SK-N-SH treated with all-trans-retinoic acid at 6 μM for 48 hours (cell line): ENCODE measurements at regions not wholly inside any gene's neighbourhood (a gene's known extent, or its start where the extent isn't known, plus 50 kb on each side); places are given as distances from the start of the nearest gene placed in this dataset.

ENCODE experiments used
- ATAC-seq: fragments of 200-7000 bp; cut with Tn5 transposase; 3 replicates; pipeline ENCODE4 v1.9.1; 2020; ENCODE audit warnings: mild to moderate bottlenecking, moderate library complexity
- BACH2 ChIP-seq: fragments of 250-450 bp; sonication (Bioruptor Pico); IDR thresholded peaks from 2 replicates; pipeline ENCODE4 v1.9.0; 2021; ENCODE audit warnings: mild to moderate bottlenecking, borderline replicate concordance
- CSDC2 ChIP-seq: fragments of 250-450 bp; sonication (Bioruptor Pico); IDR thresholded peaks from 2 replicates; pipeline ENCODE4 v1.5.0; 2020; ENCODE audit warnings: mild to moderate bottlenecking, moderate library complexity
- ESRRG ChIP-seq: fragments of 250-450 bp; sonication (Bioruptor Pico); IDR thresholded peaks from 2 replicates; pipeline ENCODE4 v1.6.1; 2021; ENCODE audit warnings: mild to moderate bottlenecking
- GLIS3 ChIP-seq: fragments of 250-450 bp; sonication (Bioruptor Pico); IDR thresholded peaks from 2 replicates; pipeline ENCODE4 v1.5.0; 2020; ENCODE audit warnings: mild to moderate bottlenecking, moderate library complexity
- ISL1 ChIP-seq: fragments of 250-450 bp; sonication (Bioruptor Pico); IDR thresholded peaks from 2 replicates; pipeline ENCODE4 v2.1.2; 2022; ENCODE audit warnings: mild to moderate bottlenecking, moderate library complexity
- OSR1 ChIP-seq: fragments of 250-450 bp; sonication (Bioruptor Pico); IDR thresholded peaks from 2 replicates; pipeline ENCODE4 v1.8.0; 2022; ENCODE audit warnings: moderate library complexity, mild to moderate bottlenecking, inconsistent platforms
- PPARA ChIP-seq: fragments of 250-450 bp; sonication (Bioruptor Pico); IDR thresholded peaks from 2 replicates; pipeline ENCODE4 v1.5.0; 2020; ENCODE audit warnings: mild to moderate bottlenecking, borderline replicate concordance
- RARB ChIP-seq: fragments of 250-450 bp; sonication (Bioruptor Pico); IDR thresholded peaks from 2 replicates; pipeline ENCODE4 v1.8.0; 2021; ENCODE audit warnings: mild to moderate bottlenecking, moderate library complexity
- SNAI2 ChIP-seq: fragments of 250-450 bp; sonication (Bioruptor Pico); IDR thresholded peaks from 2 replicates; pipeline ENCODE4 v1.5.0; 2020; ENCODE audit warnings: mild to moderate bottlenecking, moderate library complexity
- TCF4 ChIP-seq: fragments of 250-450 bp; sonication (Bioruptor Pico); IDR thresholded peaks from 2 replicates; pipeline ENCODE4 v1.8.0; 2021; ENCODE audit warnings: mild to moderate bottlenecking, moderate library complexity, borderline replicate concordance
- ZC3H10 ChIP-seq: fragments of 250-450 bp; sonication (Bioruptor Pico); IDR thresholded peaks from 2 replicates; pipeline ENCODE4 v1.5.1; 2021; ENCODE audit warnings: mild to moderate bottlenecking, moderate library complexity
- ZFP3 ChIP-seq: fragments of 250-450 bp; sonication (Bioruptor Pico); IDR thresholded peaks from 2 replicates; pipeline ENCODE4 v1.5.0; 2020; ENCODE audit warnings: mild to moderate bottlenecking, moderate library complexity
- ZFP30 ChIP-seq: fragments of 450-650 bp; formaldehyde crosslinking; IDR thresholded peaks from 2 replicates; pipeline ENCODE4 v1.5.0; 2022; ENCODE audit warnings: mild to moderate bottlenecking, moderate library complexity
- ZNF8 ChIP-seq: fragments of 450-650 bp; formaldehyde crosslinking; IDR thresholded peaks from 2 replicates; pipeline ENCODE4 v1.5.0; 2020; ENCODE audit warnings: mild to moderate bottlenecking, moderate library complexity
- TF ChIP-seq, protein P1 (sequence below): fragments of 250-450 bp; sonication (Bioruptor Pico); IDR thresholded peaks from 2 replicates; pipeline ENCODE4 v1.8.0; 2020; ENCODE audit warnings: mild to moderate bottlenecking, moderate library complexity, borderline replicate concordance
- TF ChIP-seq, protein P2 (sequence below): fragments of 250-450 bp; sonication (Bioruptor Pico); IDR thresholded peaks from 2 replicates; pipeline ENCODE4 v1.5.0; 2020; ENCODE audit warnings: mild to moderate bottlenecking, moderate library complexity
- TF ChIP-seq, protein P3 (sequence below): fragments of 250-450 bp; sonication (Bioruptor Pico); IDR thresholded peaks from 2 replicates; pipeline ENCODE4 v1.5.1; 2020; ENCODE audit warnings: low read depth, mild to moderate bottlenecking, moderate library complexity
- TF ChIP-seq, protein P4 (sequence below): fragments of 250-450 bp; sonication (Bioruptor Pico); IDR thresholded peaks from 2 replicates; pipeline ENCODE4 v1.8.0; 2021; ENCODE audit warnings: low read depth, mild to moderate bottlenecking, moderate library complexity, borderline replicate concordance
- TF ChIP-seq, protein P5 (sequence below): fragments of 250-450 bp; sonication (Bioruptor Pico); IDR thresholded peaks from 2 replicates; pipeline ENCODE4 v1.5.1; 2021; ENCODE audit warnings: mild to moderate bottlenecking, moderate library complexity

DNA sequence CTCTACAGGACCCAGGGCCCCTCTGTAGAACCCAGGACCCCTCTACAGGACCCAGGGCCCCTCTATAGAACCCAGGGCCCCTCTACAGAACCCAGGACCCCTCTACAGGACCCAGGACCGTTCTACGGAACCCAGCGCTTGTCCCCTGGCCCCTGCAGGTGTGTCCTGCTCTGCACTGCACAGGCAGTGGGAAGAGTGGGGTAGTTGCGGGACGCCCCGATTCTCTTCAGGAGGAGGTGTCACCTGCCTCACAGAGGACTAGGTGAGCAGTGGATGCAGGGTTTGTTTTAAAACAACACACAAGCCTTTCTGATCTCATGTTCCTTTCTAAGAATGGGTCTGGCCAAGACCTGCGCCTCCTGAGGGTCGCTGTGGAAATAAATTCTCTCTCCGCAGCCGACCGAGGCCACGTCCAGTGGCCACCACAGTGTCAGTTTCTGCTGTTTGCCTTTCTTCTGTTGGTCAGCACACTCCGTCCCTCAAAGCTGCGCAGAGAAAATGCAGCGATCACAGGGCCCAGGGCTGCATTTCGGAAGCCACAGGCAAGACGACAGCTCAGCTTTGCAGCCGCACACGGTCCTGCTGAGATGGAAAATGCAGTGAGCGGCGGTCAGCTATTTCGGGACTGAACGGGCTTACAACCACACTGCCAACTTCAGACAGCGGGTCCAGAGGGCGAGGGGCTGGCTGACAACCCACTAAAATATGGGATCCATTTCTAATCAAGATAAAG, 135.2 kb downstream of the DLL1 start:
- ATAC-seq, result no peak
- TF ChIP-seq, protein P1, sequence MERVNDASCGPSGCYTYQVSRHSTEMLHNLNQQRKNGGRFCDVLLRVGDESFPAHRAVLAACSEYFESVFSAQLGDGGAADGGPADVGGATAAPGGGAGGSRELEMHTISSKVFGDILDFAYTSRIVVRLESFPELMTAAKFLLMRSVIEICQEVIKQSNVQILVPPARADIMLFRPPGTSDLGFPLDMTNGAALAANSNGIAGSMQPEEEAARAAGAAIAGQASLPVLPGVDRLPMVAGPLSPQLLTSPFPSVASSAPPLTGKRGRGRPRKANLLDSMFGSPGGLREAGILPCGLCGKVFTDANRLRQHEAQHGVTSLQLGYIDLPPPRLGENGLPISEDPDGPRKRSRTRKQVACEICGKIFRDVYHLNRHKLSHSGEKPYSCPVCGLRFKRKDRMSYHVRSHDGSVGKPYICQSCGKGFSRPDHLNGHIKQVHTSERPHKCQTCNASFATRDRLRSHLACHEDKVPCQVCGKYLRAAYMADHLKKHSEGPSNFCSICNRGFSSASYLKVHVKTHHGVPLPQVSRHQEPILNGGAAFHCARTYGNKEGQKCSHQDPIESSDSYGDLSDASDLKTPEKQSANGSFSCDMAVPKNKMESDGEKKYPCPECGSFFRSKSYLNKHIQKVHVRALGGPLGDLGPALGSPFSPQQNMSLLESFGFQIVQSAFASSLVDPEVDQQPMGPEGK (CRISPR knock-in tag), result no peak

DNA sequence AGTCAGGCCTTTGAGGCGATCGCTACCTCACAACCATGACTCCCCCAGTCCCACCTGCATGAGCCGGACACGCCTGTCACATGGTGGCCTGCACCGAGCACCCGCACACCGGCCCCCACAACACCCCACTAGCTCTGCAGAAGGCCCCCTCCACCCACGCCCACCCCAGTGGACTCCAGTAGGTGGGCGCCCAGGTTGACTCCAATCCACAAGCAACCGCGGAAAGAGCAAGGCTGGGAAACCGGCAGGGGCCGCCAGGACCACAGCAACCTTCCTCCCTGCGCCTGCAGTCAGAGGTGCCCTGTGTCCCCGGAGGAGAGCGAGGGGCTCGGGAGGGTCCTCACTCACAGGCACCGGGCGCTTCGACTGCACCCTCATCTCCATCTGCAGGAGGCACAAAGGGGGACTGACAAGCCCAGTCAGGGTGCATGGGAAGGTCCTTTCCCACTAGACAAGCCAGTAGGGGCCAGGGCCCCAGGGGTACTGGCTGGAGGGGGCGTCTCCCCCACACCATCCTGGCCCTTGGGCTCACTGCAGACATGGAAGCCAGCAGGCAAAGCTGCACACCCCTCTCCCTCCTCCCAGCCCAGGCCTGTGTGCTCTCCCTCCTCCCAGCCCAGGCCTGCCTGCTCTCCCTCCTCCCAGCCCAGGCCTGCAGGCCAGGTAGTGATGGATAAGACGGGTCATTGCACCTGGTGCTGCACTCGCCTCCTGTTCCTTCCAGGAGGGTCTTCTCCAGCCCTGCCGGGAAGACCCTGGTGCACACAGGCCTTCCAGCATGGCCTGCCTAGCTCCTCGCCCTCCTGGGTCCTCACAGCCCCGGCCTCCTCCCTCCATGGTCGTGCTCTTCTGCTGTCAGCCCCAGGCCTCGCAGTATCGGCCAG, 137.2 kb downstream of the DLL1 start:
- TF ChIP-seq PPARA (no peak), RARB (CRISPR knock-in tag) (no peak), ZC3H10 (CRISPR knock-in tag) (no peak), BACH2 (no peak), CSDC2 (CRISPR knock-in tag) (no peak), GLIS3 (CRISPR knock-in tag) (no peak), ZFP3 (no peak), OSR1 (CRISPR knock-in tag) (no peak), SNAI2 (no peak), TCF4 (CRISPR knock-in tag) (no peak), ZFP30 (CRISPR knock-in tag) (no peak), ZNF8 (CRISPR knock-in tag) (no peak), ISL1 (CRISPR knock-in tag) (no peak), ESRRG (CRISPR knock-in tag) (no peak)
- TF ChIP-seq, protein P2, sequence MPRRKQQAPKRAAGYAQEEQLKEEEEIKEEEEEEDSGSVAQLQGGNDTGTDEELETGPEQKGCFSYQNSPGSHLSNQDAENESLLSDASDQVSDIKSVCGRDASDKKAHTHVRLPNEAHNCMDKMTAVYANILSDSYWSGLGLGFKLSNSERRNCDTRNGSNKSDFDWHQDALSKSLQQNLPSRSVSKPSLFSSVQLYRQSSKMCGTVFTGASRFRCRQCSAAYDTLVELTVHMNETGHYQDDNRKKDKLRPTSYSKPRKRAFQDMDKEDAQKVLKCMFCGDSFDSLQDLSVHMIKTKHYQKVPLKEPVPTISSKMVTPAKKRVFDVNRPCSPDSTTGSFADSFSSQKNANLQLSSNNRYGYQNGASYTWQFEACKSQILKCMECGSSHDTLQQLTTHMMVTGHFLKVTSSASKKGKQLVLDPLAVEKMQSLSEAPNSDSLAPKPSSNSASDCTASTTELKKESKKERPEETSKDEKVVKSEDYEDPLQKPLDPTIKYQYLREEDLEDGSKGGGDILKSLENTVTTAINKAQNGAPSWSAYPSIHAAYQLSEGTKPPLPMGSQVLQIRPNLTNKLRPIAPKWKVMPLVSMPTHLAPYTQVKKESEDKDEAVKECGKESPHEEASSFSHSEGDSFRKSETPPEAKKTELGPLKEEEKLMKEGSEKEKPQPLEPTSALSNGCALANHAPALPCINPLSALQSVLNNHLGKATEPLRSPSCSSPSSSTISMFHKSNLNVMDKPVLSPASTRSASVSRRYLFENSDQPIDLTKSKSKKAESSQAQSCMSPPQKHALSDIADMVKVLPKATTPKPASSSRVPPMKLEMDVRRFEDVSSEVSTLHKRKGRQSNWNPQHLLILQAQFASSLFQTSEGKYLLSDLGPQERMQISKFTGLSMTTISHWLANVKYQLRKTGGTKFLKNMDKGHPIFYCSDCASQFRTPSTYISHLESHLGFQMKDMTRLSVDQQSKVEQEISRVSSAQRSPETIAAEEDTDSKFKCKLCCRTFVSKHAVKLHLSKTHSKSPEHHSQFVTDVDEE (CRISPR knock-in tag), result no peak
- TF ChIP-seq, protein P3, sequence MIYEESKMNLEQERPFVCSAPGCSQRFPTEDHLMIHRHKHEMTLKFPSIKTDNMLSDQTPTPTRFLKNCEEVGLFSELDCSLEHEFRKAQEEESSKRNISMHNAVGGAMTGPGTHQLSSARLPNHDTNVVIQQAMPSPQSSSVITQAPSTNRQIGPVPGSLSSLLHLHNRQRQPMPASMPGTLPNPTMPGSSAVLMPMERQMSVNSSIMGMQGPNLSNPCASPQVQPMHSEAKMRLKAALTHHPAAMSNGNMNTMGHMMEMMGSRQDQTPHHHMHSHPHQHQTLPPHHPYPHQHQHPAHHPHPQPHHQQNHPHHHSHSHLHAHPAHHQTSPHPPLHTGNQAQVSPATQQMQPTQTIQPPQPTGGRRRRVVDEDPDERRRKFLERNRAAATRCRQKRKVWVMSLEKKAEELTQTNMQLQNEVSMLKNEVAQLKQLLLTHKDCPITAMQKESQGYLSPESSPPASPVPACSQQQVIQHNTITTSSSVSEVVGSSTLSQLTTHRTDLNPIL (CRISPR knock-in tag), result no peak
- TF ChIP-seq, protein P4, sequence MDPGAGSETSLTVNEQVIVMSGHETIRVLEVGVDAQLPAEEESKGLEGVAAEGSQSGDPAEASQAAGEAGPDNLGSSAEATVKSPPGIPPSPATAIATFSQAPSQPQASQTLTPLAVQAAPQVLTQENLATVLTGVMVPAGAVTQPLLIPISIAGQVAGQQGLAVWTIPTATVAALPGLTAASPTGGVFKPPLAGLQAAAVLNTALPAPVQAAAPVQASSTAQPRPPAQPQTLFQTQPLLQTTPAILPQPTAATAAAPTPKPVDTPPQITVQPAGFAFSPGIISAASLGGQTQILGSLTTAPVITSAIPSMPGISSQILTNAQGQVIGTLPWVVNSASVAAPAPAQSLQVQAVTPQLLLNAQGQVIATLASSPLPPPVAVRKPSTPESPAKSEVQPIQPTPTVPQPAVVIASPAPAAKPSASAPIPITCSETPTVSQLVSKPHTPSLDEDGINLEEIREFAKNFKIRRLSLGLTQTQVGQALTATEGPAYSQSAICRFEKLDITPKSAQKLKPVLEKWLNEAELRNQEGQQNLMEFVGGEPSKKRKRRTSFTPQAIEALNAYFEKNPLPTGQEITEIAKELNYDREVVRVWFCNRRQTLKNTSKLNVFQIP (CRISPR knock-in tag), result no peak
- TF ChIP-seq, protein P5, sequence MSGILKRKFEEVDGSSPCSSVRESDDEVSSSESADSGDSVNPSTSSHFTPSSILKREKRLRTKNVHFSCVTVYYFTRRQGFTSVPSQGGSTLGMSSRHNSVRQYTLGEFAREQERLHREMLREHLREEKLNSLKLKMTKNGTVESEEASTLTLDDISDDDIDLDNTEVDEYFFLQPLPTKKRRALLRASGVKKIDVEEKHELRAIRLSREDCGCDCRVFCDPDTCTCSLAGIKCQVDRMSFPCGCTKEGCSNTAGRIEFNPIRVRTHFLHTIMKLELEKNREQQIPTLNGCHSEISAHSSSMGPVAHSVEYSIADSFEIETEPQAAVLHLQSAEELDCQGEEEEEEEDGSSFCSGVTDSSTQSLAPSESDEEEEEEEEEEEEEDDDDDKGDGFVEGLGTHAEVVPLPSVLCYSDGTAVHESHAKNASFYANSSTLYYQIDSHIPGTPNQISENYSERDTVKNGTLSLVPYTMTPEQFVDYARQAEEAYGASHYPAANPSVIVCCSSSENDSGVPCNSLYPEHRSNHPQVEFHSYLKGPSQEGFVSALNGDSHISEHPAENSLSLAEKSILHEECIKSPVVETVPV, result no peak
- TF ChIP-seq, protein P1 (CRISPR knock-in tag), result no peak
- no peak for ATAC-seq
